ENCODE measurements at regions not wholly inside any gene's neighbourhood (a gene's known extent, or its start where the extent isn't known, plus 50 kb on each side); places are given as distances from the start of the nearest gene placed in this dataset.

GRCh38 chr4:186810613-186811150 is 87.0 kb upstream of the FAT1 start:
- FAIRE-seq (no peak), DNase-seq (ENCODE audit: low read depth, low spot score) (no peak)
- Histone ChIP-seq H3K9ac (ENCODE audit: control insufficient read depth, extremely low read depth, insufficient read depth, low read length) (no peak overlapping the region), H3K36me3 (ENCODE audit: control insufficient read depth in 2 of 2, extremely low read depth in 1 of 2, insufficient read depth in 2 of 2, low read length in 2 of 2) (no peaks in the 10 kb centered on the region), H3K4me1 (ENCODE audit: control insufficient read depth, extremely low read depth, insufficient read depth, low read length) (peaks cover 7% of the 10 kb centered on the region), H3K79me2 (ENCODE audit: control insufficient read depth, insufficient read depth, low read length) (no peaks in the 10 kb centered on the region), H3K27ac (ENCODE audit: control insufficient read depth, insufficient read depth, low read length) (no peak overlapping the region), H3K27me3 (ENCODE audit: control insufficient read depth, extremely low read depth, insufficient read depth, low read length) (no peaks in the 10 kb centered on the region), H3K4me2 (ENCODE audit: control insufficient read depth, extremely low read depth, insufficient read depth, low read depth, low read length) (no peak overlapping the region), H3K9me3 (ENCODE audit: control insufficient read depth, low read depth, low read length) (no peaks in the 10 kb centered on the region), H4K20me1 (ENCODE audit: control insufficient read depth, extremely low read depth, insufficient read depth, low read length) (no peaks in the 10 kb centered on the region), H3K4me3 (ENCODE audit: control insufficient read depth in 2 of 3, extremely low read depth in 1 of 3, insufficient read depth in 2 of 3, low read depth in 1 of 3, low read length in 3 of 3) (no peak overlapping the region), H2AFZ (ENCODE audit: control insufficient read depth, low read length) (no peak overlapping the region), H3K9me1 (ENCODE audit: control insufficient read depth, extremely low read depth, insufficient read depth, low read length) (no peaks in the 10 kb centered on the region)
- no peak for TF ChIP-seq EZH2 (IDR thresholded peaks at IDR 0.05; ENCODE audit: low read length)
- no peak for TF ChIP-seq CTCF (optimal IDR thresholded peaks at IDR 0.05 in 1 of 3, IDR thresholded peaks at IDR 0.05 in 1 of 3, conservative IDR thresholded peaks at IDR 0.05 in 1 of 3; ENCODE audit: extremely low read depth in 1 of 3, insufficient read depth in 2 of 3, low read length in 3 of 3)
- dilution Hi-C loops (cut with MboI; ENCODE audit: extremely low pct_ligation_motif_present, low sequenced_read_pairs) = no loop called here

DNA sequence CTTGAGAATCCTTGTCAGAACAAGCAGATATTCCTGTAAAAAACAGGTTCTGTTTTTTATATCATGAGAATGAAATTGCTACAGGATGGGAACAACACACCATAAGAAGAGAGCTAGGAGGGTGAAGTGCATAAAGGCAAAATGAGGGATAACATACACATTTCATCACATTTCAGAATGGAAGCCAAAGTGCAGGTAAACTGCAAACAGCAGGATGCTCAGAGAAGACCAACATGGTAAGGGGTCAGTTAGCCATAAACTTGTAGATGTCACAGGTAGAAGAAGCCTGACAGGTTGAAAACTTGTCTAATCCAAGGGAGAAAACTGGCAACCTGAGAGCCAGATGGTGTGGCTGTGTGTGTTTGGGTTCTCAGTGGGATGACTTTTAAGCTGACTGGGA is 88.9 kb upstream of the FAT1 start:
- H3K4me2 ChIP-seq (ENCODE audit: control insufficient read depth, extremely low read depth, insufficient read depth, low read depth, low read length) = no peak overlapping the region
- no peak for TF ChIP-seq EZH2 (IDR thresholded peaks at IDR 0.05; ENCODE audit: low read length)
- no peak for TF ChIP-seq CTCF (optimal IDR thresholded peaks at IDR 0.05 in 1 of 3, IDR thresholded peaks at IDR 0.05 in 1 of 3, conservative IDR thresholded peaks at IDR 0.05 in 1 of 3; ENCODE audit: extremely low read depth in 1 of 3, insufficient read depth in 2 of 3, low read length in 3 of 3)
- H3K27ac ChIP-seq (ENCODE audit: control insufficient read depth, insufficient read depth, low read length) = no peak overlapping the region
- H3K9me3 ChIP-seq (ENCODE audit: control insufficient read depth, low read depth, low read length) = no peaks in the 10 kb centered on the region
- FAIRE-seq = no peak
- no peak overlapping the region for H3K4me3 ChIP-seq (ENCODE audit: control insufficient read depth in 2 of 3, extremely low read depth in 1 of 3, insufficient read depth in 2 of 3, low read depth in 1 of 3, low read length in 3 of 3)
- H3K79me2 ChIP-seq (ENCODE audit: control insufficient read depth, insufficient read depth, low read length) = no peaks in the 10 kb centered on the region
- H3K36me3 ChIP-seq (ENCODE audit: control insufficient read depth in 2 of 2, extremely low read depth in 1 of 2, insufficient read depth in 2 of 2, low read length in 2 of 2) = no peaks in the 10 kb centered on the region
- peaks cover 7% of the 10 kb centered on the region for H3K4me1 ChIP-seq (ENCODE audit: control insufficient read depth, extremely low read depth, insufficient read depth, low read length)
- H3K9me1 ChIP-seq (ENCODE audit: control insufficient read depth, extremely low read depth, insufficient read depth, low read length) = no peaks in the 10 kb centered on the region
- H3K9ac ChIP-seq (ENCODE audit: control insufficient read depth, extremely low read depth, insufficient read depth, low read length) = no peak overlapping the region
- no peaks in the 10 kb centered on the region for H4K20me1 ChIP-seq (ENCODE audit: control insufficient read depth, extremely low read depth, insufficient read depth, low read length)
- dilution Hi-C loops (cut with MboI; ENCODE audit: extremely low pct_ligation_motif_present, low sequenced_read_pairs) = no loop called here
- H2AFZ ChIP-seq (ENCODE audit: control insufficient read depth, low read length) = no peak overlapping the region
- no peak for DNase-seq (ENCODE audit: low read depth, low spot score)
- H3K27me3 ChIP-seq (ENCODE audit: control insufficient read depth, extremely low read depth, insufficient read depth, low read length) = no peaks in the 10 kb centered on the region
